ENCODE measurements at regions not wholly inside any gene's neighbourhood (a gene's known extent, or its start where the extent isn't known, plus 50 kb on each side); places are given as distances from the start of the nearest gene placed in this dataset.

DNA sequence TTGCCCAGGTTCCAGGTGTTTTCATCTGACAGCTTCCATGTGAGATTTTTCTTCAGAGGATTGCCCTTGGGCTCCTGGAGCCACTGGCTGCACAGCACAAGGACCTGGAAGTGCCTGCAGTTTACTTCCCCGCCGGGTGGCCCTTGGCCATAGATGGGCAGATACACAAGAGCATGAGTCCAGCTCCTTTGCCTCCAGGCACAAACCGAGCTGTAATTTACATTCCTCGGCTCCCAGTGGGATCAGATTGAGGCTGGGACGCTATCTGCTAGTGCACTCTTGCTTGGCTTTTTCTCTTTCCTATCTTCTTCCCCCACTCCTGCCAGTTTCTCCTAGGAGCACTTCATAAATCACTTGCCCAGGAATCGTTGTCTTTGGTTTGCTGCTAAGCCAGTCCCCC lies 85.4 kb upstream of the RALY start:
- Histone ChIP-seq H3K4me3 (no peak overlapping the region), H3K4me1 (no peaks in the 10 kb centered on the region), H3K36me3 (no peaks in the 10 kb centered on the region), H3K9me3 (no peaks in the 10 kb centered on the region), H3K27me3 (no peaks in the 10 kb centered on the region), H3K27ac (no peak overlapping the region)
- TF ChIP-seq, protein P1, sequence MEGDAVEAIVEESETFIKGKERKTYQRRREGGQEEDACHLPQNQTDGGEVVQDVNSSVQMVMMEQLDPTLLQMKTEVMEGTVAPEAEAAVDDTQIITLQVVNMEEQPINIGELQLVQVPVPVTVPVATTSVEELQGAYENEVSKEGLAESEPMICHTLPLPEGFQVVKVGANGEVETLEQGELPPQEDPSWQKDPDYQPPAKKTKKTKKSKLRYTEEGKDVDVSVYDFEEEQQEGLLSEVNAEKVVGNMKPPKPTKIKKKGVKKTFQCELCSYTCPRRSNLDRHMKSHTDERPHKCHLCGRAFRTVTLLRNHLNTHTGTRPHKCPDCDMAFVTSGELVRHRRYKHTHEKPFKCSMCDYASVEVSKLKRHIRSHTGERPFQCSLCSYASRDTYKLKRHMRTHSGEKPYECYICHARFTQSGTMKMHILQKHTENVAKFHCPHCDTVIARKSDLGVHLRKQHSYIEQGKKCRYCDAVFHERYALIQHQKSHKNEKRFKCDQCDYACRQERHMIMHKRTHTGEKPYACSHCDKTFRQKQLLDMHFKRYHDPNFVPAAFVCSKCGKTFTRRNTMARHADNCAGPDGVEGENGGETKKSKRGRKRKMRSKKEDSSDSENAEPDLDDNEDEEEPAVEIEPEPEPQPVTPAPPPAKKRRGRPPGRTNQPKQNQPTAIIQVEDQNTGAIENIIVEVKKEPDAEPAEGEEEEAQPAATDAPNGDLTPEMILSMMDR (IDR thresholded peaks at IDR 0.05): no peak
- no peak for TF ChIP-seq POLR2A (IDR thresholded peaks at IDR 0.05)
- WGBS (ENCODE audit: insufficient coverage, low coverage, low lambda C conversion rate, missing lambda C conversion rate): 40% methylated on average over 4 of the region's 6 CpGs
- intact Hi-C loops (cut with DNase I): no loop called here
- no peak for DNase-seq
- no peak for ATAC-seq

DNA sequence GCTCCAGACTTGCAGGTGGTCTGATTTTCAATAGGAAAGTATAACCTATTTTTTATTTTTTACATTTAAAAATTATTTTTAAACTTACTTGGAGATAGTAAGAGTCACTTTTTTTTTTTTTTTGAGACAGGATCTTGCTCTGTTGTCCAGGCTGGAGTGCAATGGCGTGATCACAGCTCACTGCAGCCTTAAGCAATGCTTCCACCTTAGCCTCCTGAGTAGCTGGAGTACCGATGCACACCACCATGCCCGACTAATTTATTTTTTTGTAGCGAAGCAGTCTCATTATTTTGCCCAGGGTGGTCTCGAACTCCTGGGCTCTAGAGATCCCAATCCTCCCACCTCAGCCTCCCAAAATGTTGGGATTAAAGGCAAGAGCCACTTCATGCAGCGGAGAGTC lies 84.8 kb upstream of the RALY start:
- DNase-seq (no peak), ATAC-seq (no peak)
- intact Hi-C loops (cut with DNase I): no loop called here
- TF ChIP-seq, protein P1 (IDR thresholded peaks at IDR 0.05): no peak
- no peak for TF ChIP-seq POLR2A (IDR thresholded peaks at IDR 0.05)
- H3K27ac ChIP-seq: no peak overlapping the region
- no peaks in the 10 kb centered on the region for H3K36me3 ChIP-seq
- H3K9me3 ChIP-seq: no peaks in the 10 kb centered on the region
- no peaks in the 10 kb centered on the region for H3K27me3 ChIP-seq
- WGBS (ENCODE audit: insufficient coverage, low coverage, low lambda C conversion rate, missing lambda C conversion rate): 72% methylated on average over 4 of the region's 6 CpGs
- no peaks in the 10 kb centered on the region for H3K4me1 ChIP-seq
- H3K4me3 ChIP-seq: no peak overlapping the region

DNA sequence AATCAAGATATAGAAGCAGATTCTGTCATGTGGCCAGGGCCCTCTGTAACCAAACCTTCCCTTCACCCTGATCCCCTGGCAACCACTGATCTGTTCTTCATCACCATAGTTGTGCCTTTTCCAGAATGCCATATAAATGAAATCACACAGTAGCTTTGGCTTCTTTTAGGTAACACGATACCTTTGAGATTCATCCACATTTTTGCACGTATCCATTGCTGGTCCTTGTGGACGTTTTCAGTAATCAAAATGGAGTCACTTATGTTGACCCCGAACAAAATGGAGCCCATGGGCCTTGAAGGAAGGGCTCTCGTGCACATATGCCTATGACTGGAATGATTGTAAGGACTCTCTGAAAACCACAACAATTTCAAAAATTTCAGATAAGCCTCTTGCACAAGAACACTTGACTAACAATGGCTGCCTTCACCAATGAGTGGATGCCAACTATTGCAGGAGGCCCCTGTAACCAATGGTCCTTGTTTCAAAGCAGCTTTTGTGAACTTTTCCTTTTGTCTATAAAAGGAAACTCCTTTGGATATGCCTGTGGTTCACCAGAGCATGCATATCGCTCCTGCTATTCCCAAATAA lies 84.3 kb upstream of the RALY start:
- Histone ChIP-seq H3K4me1 (no peaks in the 10 kb centered on the region), H3K27ac (no peak overlapping the region), H3K4me3 (no peak overlapping the region), H3K9me3 (no peaks in the 10 kb centered on the region), H3K36me3 (no peaks in the 10 kb centered on the region), H3K27me3 (no peaks in the 10 kb centered on the region)
- WGBS (ENCODE audit: insufficient coverage, low coverage, low lambda C conversion rate, missing lambda C conversion rate): 73% methylated on average over 6 of the region's 6 CpGs
- TF ChIP-seq, protein P1 (IDR thresholded peaks at IDR 0.05): no peak
- no peak for TF ChIP-seq POLR2A (IDR thresholded peaks at IDR 0.05)
- intact Hi-C loops (cut with DNase I): no loop called here
- DNase-seq (no peak), ATAC-seq (no peak)

DNA sequence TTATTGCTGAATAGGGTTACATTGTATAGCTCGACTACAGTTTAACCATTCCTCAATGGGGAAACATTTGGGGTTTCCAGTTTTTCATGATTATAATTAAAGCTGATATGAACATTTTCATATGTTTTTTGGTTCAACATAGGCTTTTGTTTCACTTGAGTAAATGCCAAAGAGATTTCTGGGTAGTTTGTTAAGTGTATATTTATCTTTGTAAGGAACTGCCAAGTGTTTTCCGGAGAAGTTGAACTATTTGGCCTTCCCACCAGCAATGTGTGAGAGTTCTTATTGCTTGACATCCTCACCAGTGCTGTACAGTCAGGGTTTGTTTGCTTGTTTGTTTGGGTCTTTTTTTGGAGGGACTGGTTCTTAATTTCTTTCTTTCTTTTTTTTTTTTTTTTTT lies 83.7 kb upstream of the RALY start:
- intact Hi-C loops (cut with DNase I): loop anchor here in 1 of 2 donors (10.0 kb wide), 1 partner anchor 165 kb away; no protein-coding TSS in a partner anchor
- no peak for ATAC-seq

More for the DNA sequence above, 83.7 kb upstream of the RALY start:
- Histone ChIP-seq H3K9me3 (no peaks in the 10 kb centered on the region), H3K4me1 (no peaks in the 10 kb centered on the region), H3K4me3 (no peak overlapping the region), H3K27me3 (no peaks in the 10 kb centered on the region), H3K27ac (no peak overlapping the region), H3K36me3 (no peaks in the 10 kb centered on the region)
- TF ChIP-seq, protein P1 (IDR thresholded peaks at IDR 0.05): no peak
- TF ChIP-seq POLR2A (IDR thresholded peaks at IDR 0.05): no peak
- DNase-seq: no peak
- 60% methylated on average over 2 of the region's 2 CpGs for WGBS (ENCODE audit: insufficient coverage, low coverage, low lambda C conversion rate, missing lambda C conversion rate)
